DOHH2 (cell line): ENCODE measurements at regions not wholly inside any gene's neighbourhood (a gene's known extent, or its start where the extent isn't known, plus 50 kb on each side); places are given as distances from the start of the nearest gene placed in this dataset.

Source experiments
- H3F3A ChIP-seq: fragments of 200-600 bp; sonication (generic), shearing (Covaris generic); 2 replicates; pipeline ENCODE4 v1.6.0; 2016; ENCODE audit warnings: antibody characterized with exemption, mild to moderate bottlenecking; ENCODE audit not compliant: control insufficient read depth, insufficient read depth
- H3K27ac ChIP-seq: fragments of 200-600 bp; sonication (generic); 2 replicates; pipeline ENCODE4 v1.5.1; 2014; ENCODE audit warnings: low read depth, mild to moderate bottlenecking, low read length, moderate library complexity
- H3K27me3 ChIP-seq: fragments of 200-600 bp; sonication (generic); 2 replicates; pipeline ENCODE4 v1.6.1; 2014; ENCODE audit warnings: mild to moderate bottlenecking, low read length, mixed read lengths; ENCODE audit not compliant: control insufficient read depth
- H3K36me3 ChIP-seq: fragments of 200-600 bp; sonication (generic); 2 replicates; pipeline ENCODE4 v1.6.1; 2014; ENCODE audit warnings: mild to moderate bottlenecking, low read length, moderate library complexity, mixed read lengths; ENCODE audit not compliant: control insufficient read depth
- H3K4me1 ChIP-seq: fragments of 200-600 bp; sonication (generic); 2 replicates; pipeline ENCODE4 v1.6.1; 2014; ENCODE audit warnings: mild to moderate bottlenecking, low read length, mixed read lengths; ENCODE audit not compliant: control insufficient read depth
- H3K4me2 ChIP-seq: fragments of 200-600 bp; sonication (generic); 2 replicates; pipeline ENCODE4 v1.6.0; 2014; ENCODE audit warnings: mild to moderate bottlenecking, low read length, moderate library complexity
- H3K4me3 ChIP-seq: fragments of 200-600 bp; sonication (generic); 2 replicates; pipeline ENCODE4 v1.5.1; 2014; ENCODE audit warnings: mild to moderate bottlenecking, low read length, mixed read lengths
- H3K79me2 ChIP-seq: fragments of 200-600 bp; sonication (generic); 2 replicates; pipeline ENCODE4 v1.6.1; 2014; ENCODE audit warnings: mild to moderate bottlenecking, low read length, mixed read lengths; ENCODE audit not compliant: control insufficient read depth
- H3K9me2 ChIP-seq: fragments of 200-600 bp; sonication (generic); replicated peaks from 2 replicates; pipeline ENCODE4 v1.6.1; 2014; ENCODE audit warnings: mild to moderate bottlenecking, low read length, mixed read lengths; ENCODE audit not compliant: control insufficient read depth
- H3K9me3 ChIP-seq: fragments of 200-600 bp; sonication (generic); 2 replicates; pipeline ENCODE4 v1.6.1; 2014; ENCODE audit warnings: antibody characterized with exemption, low read length, mixed read lengths; ENCODE audit not compliant: control insufficient read depth, insufficient read depth
- H4K20me1 ChIP-seq: fragments of 200-600 bp; sonication (generic); 2 replicates; pipeline ENCODE4 v1.6.0; 2014; ENCODE audit warnings: low read depth, mild to moderate bottlenecking, antibody characterized with exemption, low read length, moderate library complexity; ENCODE audit not compliant: control insufficient read depth, insufficient read depth
- CTCF ChIP-seq: fragments of 200-600 bp; sonication (generic); IDR thresholded peaks from one replicate; pipeline ENCODE4 v1.5.1; 2014; ENCODE audit warnings: antibody characterized with exemption, mild to moderate bottlenecking, low read depth, low read length; ENCODE audit not compliant: poor library complexity, severe bottlenecking
- EZH2phosphoT487 ChIP-seq: fragments of 200-600 bp; sonication (generic); IDR thresholded peaks from 2 replicates; pipeline ENCODE4 v1.6.1; 2017; ENCODE audit warnings: borderline replicate concordance, mild to moderate bottlenecking, antibody characterized with exemption, low read length, moderate library complexity, mixed read lengths

GRCh38 chr6:146893690-146894089 lies 294.9 kb downstream of the ADGB start:
- Histone ChIP-seq H4K20me1 (no peaks in the 10 kb centered on the region), H3K27ac (no peak overlapping the region), H3K79me2 (no peaks in the 10 kb centered on the region), H3F3A (no peaks in the 10 kb centered on the region), H3K4me3 (no peak overlapping the region), H3K4me2 (no peak overlapping the region), H3K36me3 (no peaks in the 10 kb centered on the region), H3K9me3 (no peaks in the 10 kb centered on the region), H3K27me3 (peaks cover 4% of the 10 kb centered on the region; the same call in 1 of the 2 replicates), H3K9me2 (no peaks in the 10 kb centered on the region), H3K4me1 (no peaks in the 10 kb centered on the region)
- TF ChIP-seq EZH2phosphoT487 (no peak), CTCF (no peak)

- no peaks in the 10 kb centered on the region for H3K4me1 ChIP-seq
- H3F3A ChIP-seq: no peaks in the 10 kb centered on the region
- H3K27me3 ChIP-seq: peaks cover 4% of the 10 kb centered on the region; the same call in 1 of the 2 replicates
- no peak overlapping the region for H3K4me3 ChIP-seq
- no peak overlapping the region for H3K4me2 ChIP-seq
- H3K79me2 ChIP-seq: no peaks in the 10 kb centered on the region
- H3K27ac ChIP-seq: no peak overlapping the region
- TF ChIP-seq EZH2phosphoT487 (no peak), CTCF (no peak)
- no peaks in the 10 kb centered on the region for H3K9me3 ChIP-seq
- H3K9me2 ChIP-seq: no peaks in the 10 kb centered on the region
- no peaks in the 10 kb centered on the region for H4K20me1 ChIP-seq
- no peaks in the 10 kb centered on the region for H3K36me3 ChIP-seq
Observed at GRCh38 chr6:146894624-146895023, 295.9 kb downstream of the ADGB start.

GRCh38 chr6:146895101-146895771 lies 296.5 kb downstream of the ADGB start:
- Histone ChIP-seq H3K27ac (no peak overlapping the region), H3K9me2 (no peaks in the 10 kb centered on the region), H4K20me1 (no peaks in the 10 kb centered on the region), H3K79me2 (no peaks in the 10 kb centered on the region), H3K4me3 (no peak overlapping the region), H3K4me1 (no peaks in the 10 kb centered on the region), H3F3A (no peaks in the 10 kb centered on the region), H3K36me3 (no peaks in the 10 kb centered on the region), H3K4me2 (no peak overlapping the region), H3K9me3 (no peaks in the 10 kb centered on the region), H3K27me3 (peaks cover 4% of the 10 kb centered on the region; the same call in 1 of the 2 replicates)
- no peak for TF ChIP-seq EZH2phosphoT487
- no peak for TF ChIP-seq CTCF
